ENCODE measurements at regions not wholly inside any gene's neighbourhood (a gene's known extent, or its start where the extent isn't known, plus 50 kb on each side); places are given as distances from the start of the nearest gene placed in this dataset.

DNA sequence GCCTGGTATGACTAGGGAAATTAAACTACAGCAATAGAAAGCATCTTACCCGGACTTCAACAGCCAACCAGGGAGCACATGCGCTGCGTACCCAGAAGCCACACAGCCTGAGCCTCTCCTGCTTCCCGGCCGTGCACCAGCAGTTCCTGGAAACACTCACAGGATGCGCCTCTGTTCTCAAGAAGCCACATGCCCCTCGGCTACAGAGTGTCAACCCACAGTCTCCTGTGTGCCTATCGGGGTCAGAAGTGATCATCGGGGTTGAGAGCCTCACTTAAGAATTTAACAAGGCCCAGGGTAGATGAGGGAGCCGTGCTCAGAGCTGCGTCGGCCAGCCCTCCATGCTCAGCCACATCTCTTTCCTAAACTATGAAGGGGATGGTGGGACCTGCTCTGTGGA lies 147.2 kb upstream of the GGTLC1 start:
- DNase-seq, result no peak

- DNase-seq, result no peak
Observed at GRCh38 chr20:24134930-24135329, 146.4 kb upstream of the GGTLC1 start.

- no peak for DNase-seq
Observed at GRCh38 chr20:24134284-24134683, 145.7 kb upstream of the GGTLC1 start.

GRCh38 chr20:24132246-24132645 lies 143.7 kb upstream of the GGTLC1 start:
- no peak for DNase-seq

DNA sequence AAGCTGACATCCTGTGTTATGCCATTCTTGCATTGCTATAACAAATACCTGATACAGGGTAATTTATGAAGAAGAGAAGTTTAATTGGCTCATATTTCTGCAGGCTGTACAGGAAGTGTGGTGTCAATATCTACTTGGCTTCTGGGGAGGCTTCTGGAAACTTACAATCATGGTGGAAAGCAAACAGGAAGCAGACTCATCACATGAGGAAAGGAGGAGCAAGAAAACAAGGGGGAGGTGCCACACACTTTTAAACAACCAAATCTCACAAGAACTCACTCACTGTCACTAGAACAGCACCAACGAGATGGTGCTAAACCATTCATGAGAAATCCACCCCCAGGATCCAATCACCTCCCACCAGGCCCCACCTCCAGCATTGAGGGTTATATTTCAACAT lies 143.1 kb upstream of the GGTLC1 start:
- no peak for DNase-seq

- no peak for DNase-seq
Observed at GRCh38 chr20:24131281-24131680, 142.7 kb upstream of the GGTLC1 start.

DNA sequence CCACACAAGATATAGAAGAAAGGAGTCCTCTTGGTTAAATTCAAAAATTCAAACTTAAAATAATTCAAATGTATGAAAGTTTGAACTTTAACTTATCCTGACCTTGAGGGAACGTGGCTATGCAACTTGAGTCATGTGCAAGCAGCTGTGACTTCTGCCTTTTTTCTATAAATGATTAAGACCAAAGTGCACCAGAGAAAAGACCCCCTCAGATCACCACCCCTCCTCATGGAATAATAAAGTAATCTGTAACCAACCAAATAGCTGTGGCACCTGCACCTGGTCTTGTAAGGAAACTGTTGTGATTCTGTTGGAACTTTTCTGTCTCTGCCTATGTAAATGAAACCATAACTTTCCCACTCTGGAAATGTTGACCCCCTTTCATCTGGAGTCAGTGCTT lies 141.1 kb upstream of the GGTLC1 start:
- no peak for DNase-seq

- DNase-seq, result no peak
Observed at GRCh38 chr20:24124951-24125650, 136.5 kb upstream of the GGTLC1 start.

GRCh38 chr20:24124003-24124402 lies 135.4 kb upstream of the GGTLC1 start:
- no peak for DNase-seq

GRCh38 chr20:24118441-24119175 lies 130.0 kb upstream of the GGTLC1 start:
- no peak for DNase-seq

GRCh38 chr20:24118034-24118433 lies 129.5 kb upstream of the GGTLC1 start:
- no peak for DNase-seq

GRCh38 chr20:24117383-24117782 lies 128.8 kb upstream of the GGTLC1 start:
- DNase-seq, result no peak

GRCh38 chr20:24116611-24117010 lies 128.0 kb upstream of the GGTLC1 start:
- DNase-seq, result no peak

GRCh38 chr20:24112360-24112759 lies 123.8 kb upstream of the GGTLC1 start:
- DNase-seq, result no peak

- no peak for DNase-seq
Observed at GRCh38 chr20:24111858-24112257, 123.3 kb upstream of the GGTLC1 start.

DNA sequence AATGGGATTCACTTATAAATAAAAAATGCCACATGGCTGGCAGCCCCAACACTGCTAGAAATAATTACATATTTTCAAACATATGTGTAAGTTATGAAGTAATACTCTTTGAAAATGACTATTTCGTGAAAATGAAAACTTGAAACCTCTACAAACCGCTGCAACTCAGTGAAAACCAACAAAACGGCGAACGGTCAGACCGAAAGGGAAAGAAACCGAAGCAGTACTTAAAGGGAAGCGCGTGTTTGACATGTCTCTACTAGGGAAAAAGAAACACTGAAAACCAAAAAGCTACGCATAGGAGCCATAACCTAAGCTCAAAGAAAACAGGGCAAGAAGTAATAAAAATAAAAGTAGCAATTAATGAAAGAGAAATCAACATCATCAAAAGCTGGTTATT lies 121.0 kb upstream of the GGTLC1 start:
- no peak for DNase-seq

GRCh38 chr20:24109008-24109407 lies 120.4 kb upstream of the GGTLC1 start:
- DNase-seq, result no peak

DNA sequence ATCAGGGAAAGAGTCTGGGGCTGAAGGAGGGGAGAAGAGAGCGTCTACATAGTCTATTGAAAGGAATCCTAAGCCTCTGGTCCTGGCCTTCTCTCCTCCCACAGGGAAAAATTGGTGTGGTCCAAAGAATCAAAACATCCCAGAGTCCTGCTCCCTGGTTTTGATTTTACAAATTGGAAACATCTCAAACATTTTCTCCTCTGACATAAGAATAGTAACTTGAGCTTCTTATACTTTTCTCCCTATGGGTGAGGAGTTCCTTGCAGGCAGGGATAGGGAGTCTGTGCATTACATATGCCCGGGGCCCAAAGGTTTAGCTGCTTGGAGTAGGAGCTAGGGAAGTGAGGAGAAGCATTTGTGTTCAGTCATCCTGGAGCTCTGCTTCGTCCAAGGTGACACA lies 120.0 kb upstream of the GGTLC1 start:
- DNase-seq, result no peak

DNA sequence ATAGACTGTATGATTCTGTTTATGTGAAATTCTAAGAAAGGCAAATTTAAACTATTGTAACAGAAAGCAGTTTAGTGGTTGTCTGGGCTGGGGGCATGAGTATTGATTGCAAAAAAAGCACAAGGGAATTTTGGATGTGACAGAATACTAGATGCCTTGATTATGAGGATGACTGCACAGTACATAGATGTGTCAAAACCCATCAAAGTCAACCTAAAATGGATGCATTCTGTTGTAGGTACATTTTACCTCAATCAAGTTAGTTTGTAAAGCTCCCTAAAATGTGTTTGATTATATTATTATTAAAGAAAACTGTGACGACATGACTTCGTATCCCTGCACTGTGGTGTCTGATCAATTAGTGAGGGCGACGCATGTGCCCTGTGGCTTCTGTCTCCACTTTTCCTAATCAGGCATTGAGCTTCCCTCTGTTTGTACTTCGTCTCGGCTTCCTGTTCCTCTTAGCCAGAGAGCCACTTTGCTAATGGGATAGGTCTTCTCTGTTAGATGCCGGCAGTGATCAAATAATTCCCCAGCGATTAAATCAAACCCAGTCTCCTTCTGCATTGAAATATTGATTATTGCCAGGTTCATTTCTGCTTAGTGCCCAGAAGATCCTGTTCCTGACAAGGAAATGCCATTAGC lies 118.3 kb upstream of the GGTLC1 start:
- DNase-seq, result no peak

DNA sequence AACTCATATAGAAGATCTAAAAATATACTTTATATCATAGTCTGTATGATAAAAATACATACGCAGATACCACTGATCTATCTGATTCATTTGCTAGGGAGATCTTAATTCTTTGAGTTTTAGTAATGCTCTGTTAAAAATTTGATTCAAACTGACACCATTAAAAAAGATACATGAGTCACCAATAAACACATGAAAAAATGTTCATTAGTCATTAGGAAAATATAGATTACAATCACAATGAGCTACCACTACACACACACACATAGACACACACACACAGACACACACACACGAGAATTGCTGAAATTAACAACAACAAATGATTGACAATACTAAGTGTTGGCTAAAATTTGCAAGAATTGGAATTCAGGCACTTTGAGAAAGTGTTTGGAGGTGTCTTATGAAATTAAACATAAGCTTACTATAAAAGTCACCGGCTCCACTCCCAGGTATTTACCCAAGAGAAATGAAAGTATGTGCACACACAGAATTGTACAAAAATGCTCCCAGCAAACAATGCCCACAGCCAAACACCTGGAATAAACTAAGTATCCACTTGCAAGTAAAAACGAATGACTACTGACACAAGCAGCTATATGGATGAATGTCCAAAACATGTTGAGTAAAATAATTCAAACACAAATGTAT lies 117.7 kb upstream of the GGTLC1 start:
- DNase-seq, result no peak

DNA sequence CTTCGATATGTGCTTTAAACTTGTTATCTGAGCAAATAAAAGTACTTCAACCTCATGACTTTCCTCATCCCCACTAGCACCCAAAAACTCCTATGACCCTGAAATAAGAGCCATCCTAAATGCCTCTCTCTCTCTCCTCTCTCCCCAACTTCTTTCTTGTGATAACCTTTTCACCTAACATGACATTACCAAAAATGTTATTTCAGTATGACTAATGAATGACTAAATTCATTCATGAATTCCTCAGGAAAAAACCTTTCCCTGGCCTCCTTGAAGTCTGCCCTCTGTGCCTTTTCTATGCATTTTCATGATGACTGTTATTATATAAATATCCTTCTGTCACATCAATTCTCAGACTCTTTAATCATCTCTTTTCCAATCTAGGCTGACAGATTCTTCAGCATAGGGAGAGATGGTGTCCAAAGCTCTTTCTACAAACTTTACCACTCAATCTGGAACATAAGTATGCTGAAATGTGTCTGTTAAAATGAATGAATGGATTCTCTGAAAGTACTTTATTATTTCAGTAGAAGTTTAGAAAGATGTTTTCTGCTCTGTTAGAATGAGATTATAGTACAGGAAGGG lies 114.3 kb upstream of the GGTLC1 start:
- DNase-seq, result no peak

DNA sequence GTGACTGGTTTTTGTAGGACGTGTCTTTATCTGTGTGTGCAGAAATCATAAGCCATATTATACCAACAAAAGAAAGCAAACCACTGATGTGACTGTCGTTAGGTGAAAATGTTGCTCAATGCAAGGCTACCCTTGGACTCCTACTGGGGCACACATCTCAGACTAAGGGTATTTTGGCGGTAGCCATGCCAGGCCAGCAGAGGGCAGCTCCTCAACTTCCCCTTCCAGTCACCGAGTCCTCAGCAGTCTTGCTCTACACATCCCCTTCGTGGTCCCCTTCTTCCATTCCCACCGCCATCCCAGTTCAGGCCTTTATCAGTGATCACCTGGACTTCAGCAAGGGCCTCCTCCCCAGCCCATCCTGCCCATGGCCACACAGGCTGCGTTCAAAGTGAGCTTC lies 113.7 kb upstream of the GGTLC1 start:
- no peak for DNase-seq

- peak in 5 of 6 experiments; percentile 19 to 66 (median 39) for DNase-seq
Observed at GRCh38 chr20:24100370-24101011, 111.9 kb upstream of the GGTLC1 start.

All from stimulated activated naive CD4-positive, alpha-beta T cell (primary cell).